ENCODE measurements at regions not wholly inside any gene's neighbourhood (a gene's known extent, or its start where the extent isn't known, plus 50 kb on each side); places are given as distances from the start of the nearest gene placed in this dataset.

DNA sequence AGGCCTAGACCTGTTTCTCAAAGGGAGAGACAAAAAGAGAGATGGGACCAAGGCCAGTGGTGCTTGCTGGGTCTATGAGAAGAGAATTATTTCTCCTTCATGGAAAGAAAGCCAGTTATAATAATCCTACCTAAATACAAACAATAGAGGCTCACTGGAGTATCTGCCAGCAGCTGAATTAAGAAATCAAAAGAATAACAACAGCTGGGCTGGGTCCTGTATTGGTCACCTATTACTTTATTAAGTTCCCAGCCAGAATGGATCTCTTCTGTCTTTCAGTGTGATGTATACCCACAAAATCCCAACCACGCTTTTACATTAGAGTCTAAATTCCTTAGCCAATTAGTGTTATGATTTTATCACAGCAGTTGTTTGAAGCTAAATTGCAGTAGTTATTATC is 297.8 kb upstream of the DACH1 start:
- DNase-seq (ENCODE audit: low read depth) = no peak

GRCh38 chr13:72163678-72164077 is 296.7 kb upstream of the DACH1 start:
- no peak for DNase-seq (ENCODE audit: low read depth)

GRCh38 chr13:72160977-72161376 is 294.0 kb upstream of the DACH1 start:
- DNase-seq (ENCODE audit: low read depth) = no peak

GRCh38 chr13:72156760-72157159 is 289.8 kb upstream of the DACH1 start:
- no peak for DNase-seq (ENCODE audit: low read depth)

DNA sequence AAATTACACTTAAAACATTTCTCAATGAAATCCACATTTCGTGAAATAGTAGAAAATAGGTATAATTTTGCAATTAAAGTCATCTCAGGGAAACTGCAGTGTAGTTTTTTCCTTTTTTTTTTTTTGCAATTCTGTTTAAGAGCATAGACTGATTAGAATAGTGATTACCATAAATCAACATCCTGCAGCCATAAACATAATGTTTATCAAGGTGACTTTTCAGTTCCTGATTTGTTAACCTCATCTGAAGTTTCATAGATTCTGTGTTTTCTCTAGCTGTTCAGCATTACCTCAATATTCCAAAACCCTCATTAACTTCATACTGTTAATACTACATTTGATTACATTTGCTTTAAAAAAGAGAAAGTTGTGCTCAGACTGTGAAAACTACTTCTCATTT is 286.3 kb upstream of the DACH1 start:
- DNase-seq (ENCODE audit: low read depth) = no peak

GRCh38 chr13:72151241-72151640 is 284.2 kb upstream of the DACH1 start:
- no peak for DNase-seq (ENCODE audit: low read depth)

- DNase-seq (ENCODE audit: low read depth) = no peak
Observed at GRCh38 chr13:72150502-72150901, 283.5 kb upstream of the DACH1 start.

- DNase-seq (ENCODE audit: low read depth) = no peak
Observed at GRCh38 chr13:72149701-72150100, 282.7 kb upstream of the DACH1 start.

DNA sequence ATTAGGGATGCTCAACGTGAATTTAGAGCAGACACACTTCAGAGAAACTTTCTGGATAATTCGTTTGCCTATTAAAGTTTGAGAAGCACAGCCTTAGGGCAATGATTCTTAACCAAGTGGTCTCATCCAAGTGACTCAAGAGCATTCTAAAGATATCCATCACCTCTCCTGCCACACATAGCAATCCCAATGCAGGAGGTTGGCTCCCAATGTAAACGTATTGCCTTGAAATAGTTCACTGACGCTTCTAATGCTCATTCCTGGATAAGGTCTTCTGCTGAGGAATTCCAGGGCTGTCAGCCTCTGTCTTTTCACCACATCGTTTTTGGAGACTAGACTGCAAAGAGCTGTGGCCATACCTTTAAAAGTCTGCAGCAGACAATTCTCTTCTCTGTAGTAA is 279.8 kb upstream of the DACH1 start:
- DNase-seq (ENCODE audit: low read depth) = no peak

DNA sequence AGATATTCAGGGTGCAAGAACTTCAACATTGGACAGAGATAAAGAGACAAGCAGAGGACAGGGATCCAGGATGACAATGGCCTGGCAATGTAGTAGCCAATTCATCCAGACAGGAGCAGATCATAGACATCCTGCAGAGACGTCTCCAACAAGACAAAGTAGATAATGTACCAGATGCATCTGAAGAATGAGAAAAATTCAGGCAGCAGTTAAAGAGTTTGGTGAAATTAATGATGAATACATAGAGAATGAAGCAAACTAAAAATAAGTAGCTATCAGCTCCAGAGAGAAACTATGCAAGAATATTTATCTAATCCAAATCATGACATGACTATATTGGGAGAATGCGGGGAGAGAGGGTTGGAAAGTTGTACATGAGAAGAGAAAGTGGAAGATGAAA is 278.4 kb upstream of the DACH1 start:
- DNase-seq (ENCODE audit: low read depth) = no peak

- DNase-seq (ENCODE audit: low read depth) = no peak
Observed at GRCh38 chr13:72144636-72145035, 277.6 kb upstream of the DACH1 start.

GRCh38 chr13:72141855-72142519 is 275.0 kb upstream of the DACH1 start:
- DNase-seq (ENCODE audit: low read depth) = no peak

DNA sequence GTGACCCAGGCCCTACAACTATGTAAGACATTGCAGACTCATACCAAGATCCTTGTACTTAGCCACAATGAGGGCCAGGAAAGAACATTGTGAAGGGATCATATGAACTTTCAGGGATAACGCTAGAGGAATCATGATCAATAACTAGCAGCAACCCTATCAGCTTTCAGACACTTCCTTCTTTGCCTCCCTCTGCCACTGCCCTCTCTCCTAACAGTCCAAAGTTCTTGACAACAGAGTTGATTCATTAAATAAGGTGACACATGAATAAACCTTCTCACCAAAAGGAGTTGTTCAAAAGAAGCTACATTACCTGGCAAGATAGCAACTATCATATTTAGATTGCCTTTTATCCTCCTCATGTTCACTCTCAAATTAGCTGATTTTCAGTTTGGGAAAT is 272.2 kb upstream of the DACH1 start:
- DNase-seq (ENCODE audit: low read depth) = no peak

DNA sequence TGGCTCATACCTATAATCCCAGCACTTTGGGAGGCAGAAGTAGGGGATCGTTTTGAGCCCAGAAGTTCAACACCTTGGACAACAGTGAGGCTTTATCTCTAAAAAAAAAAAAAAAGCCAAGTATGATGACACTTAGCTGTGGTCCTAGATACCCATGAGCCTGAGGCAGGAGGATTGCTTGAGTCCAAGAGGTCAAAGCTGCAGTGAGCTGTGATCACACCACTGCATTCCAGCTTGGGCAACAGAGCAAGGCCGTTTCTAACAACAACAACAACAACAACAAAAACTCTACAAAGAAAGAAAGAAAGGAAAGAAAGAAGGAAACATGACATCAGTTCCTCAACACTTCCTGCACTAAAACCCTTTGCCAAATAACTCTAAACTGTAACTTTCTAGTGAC is 265.1 kb upstream of the DACH1 start:
- no peak for DNase-seq (ENCODE audit: low read depth)

DNA sequence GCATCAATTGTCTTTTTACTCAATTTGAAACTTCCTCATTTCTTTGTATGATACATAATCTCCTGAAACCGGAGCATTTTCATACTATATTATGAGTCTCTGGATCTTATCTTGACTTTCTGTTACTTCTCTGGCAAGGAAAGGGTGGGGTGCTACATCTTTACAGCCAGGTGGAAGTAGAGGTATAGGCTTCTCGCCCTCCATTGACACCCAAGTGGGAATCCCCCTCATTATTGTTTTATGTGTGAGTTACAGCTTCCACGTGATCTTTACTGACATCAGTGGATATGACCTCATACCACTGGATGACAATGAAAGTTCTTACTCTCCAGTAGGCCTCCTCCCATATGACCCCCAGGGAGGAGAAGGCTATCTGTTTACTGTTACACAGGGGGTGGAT is 262.1 kb upstream of the DACH1 start:
- DNase-seq (ENCODE audit: low read depth) = no peak

GRCh38 chr13:72127031-72127430 is 260.0 kb upstream of the DACH1 start:
- DNase-seq (ENCODE audit: low read depth) = no peak

GRCh38 chr13:72126424-72126823 is 259.4 kb upstream of the DACH1 start:
- no peak for DNase-seq (ENCODE audit: low read depth)

DNA sequence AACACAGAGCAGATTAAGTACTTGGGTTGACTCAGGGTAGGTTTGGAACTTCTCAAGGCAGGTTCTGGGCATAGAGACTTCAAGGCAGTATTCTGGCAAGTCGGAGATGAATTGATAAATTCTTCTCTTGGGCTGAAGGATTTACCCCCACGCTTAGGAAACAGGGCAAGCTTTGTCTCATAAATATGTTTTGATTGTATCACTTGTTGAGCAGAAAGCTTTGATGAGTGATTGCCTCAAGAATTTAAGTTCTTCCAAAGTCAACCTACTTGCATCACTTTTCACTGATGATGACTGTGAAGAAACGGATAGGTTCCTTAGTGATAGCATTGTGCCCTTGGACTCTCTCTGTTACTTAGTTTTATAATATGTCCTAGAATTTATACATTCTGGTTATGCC is 258.6 kb upstream of the DACH1 start:
- DNase-seq (ENCODE audit: low read depth) = no peak

GRCh38 chr13:72122661-72123255 is 255.8 kb upstream of the DACH1 start:
- no peak for DNase-seq (ENCODE audit: low read depth)

DNA sequence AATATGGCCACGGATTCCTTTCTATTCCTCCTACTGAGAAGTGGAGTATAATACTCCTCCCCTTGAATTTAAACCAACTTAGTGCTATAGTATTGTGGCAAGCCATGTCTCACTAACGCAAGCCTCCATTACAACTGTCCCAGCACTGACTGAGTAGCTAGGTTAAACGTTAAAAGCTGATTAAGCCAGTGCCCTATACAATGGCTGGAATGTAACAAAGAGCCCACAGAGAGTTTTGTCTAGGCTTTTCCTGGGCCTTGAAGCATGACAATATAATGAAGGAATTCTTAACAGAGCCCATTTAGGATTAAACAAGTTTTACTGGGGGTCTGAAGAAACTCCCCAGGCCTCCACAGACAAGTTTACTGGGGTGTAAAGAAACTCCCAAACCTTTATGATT is 254.5 kb upstream of the DACH1 start:
- no peak for DNase-seq (ENCODE audit: low read depth)

DNA sequence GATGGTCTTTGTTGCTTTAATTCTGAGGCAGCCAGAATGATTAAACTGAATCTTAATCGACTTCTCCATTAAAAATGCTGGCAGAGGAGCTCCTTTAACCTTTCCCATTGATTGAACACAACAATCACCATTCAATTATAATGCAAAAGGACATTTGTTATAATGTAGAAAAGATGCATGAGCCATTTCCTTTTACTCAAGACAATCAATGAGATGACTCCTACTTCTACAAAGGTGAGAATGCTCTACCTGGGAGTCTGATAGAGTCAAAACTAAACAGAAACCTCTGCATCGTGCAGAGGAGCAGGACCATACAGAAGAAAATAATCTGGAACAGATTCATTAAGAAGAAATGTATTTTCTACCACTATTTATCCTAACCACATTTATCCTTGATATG is 253.6 kb upstream of the DACH1 start:
- DNase-seq (ENCODE audit: low read depth) = no peak

- no peak for DNase-seq (ENCODE audit: low read depth)
Observed at GRCh38 chr13:72113931-72114330, 246.9 kb upstream of the DACH1 start.

GRCh38 chr13:72113076-72113475 is 246.1 kb upstream of the DACH1 start:
- no peak for DNase-seq (ENCODE audit: low read depth)

- no peak for DNase-seq (ENCODE audit: low read depth)
Observed at GRCh38 chr13:72112216-72112615, 245.2 kb upstream of the DACH1 start.

Measured in stimulated activated CD8-positive, alpha-beta memory T cell treated with anti-CD3 and anti-CD28 coated beads, Interleukin-12 subunit alpha, Interleukin-12 subunit beta, amount 100 ng/mL, for 1 hour (primary cell).